HG03175 (cell line): ENCODE measurements at regions not wholly inside any gene's neighbourhood (a gene's known extent, or its start where the extent isn't known, plus 50 kb on each side); places are given as distances from the start of the nearest gene placed in this dataset.
"Not testable (repeated sequence)": the region's sequence is repeated elsewhere in the genome, so short reads cannot be mapped to it uniquely, and the experiment has no call there.

Experiments used
- ATAC-seq: cut with Tn5 transposase; IDR thresholded peaks from one replicate; pipeline ENCODE4 v1.9.1; 2021; ENCODE audit warnings: mild to moderate bottlenecking, moderate library complexity; ENCODE audit not compliant: unreplicated experiment

GRCh38 chr15:81901319-81901718 lies 144.5 kb downstream of the MEX3B start:
- ATAC-seq, result no peak

GRCh38 chr15:81899730-81900129 lies 146.1 kb downstream of the MEX3B start:
- no peak for ATAC-seq

DNA sequence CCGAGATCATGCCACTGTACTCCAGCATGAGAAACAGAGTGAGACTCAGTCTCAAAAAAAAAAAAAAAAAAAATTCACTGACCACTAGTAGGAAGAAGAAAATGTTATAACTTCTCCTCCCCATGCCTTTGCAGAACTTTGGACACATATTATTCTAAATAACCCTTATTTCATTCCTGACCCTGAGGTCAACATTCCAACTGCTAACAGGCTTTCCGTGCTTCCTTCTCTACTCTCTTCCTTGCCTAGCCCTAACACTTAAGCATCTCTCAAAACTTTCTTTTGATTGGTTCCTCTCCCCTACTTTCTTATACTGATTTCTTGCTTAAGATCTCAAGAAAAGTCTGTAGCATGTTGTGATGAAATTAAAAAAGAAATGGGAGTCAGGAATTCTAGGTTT lies 146.8 kb downstream of the MEX3B start:
- ATAC-seq, result no peak

GRCh38 chr15:81897057-81897677 lies 148.7 kb downstream of the MEX3B start:
- no peak for ATAC-seq

- ATAC-seq, result no peak
These were observed 149.5 kb downstream of the MEX3B start for GRCh38 chr15:81896356-81896755.

DNA sequence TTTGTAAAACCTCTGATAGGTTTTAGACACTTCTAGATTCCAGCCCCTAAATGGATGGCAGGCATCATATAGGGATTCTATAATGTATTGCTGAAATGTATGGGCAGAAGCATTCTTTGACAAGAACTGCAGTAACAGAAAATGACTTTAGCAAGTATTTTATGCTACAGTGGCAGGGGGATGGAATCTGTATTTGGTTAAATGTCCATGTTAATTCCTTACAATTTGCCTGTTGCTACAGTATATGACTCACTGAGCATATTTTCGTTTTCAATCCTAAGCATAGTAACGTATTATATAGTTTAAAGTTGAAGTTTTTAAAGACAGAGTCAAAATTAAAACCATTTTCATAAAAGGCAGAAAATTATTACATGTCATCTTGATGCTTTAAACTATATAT lies 150.1 kb downstream of the MEX3B start:
- ATAC-seq, result no peak

GRCh38 chr15:81894061-81894460 lies 151.8 kb downstream of the MEX3B start:
- ATAC-seq, result no peak

GRCh38 chr15:81893182-81893835 lies 152.5 kb downstream of the MEX3B start:
- ATAC-seq, result no peak

- no peak for ATAC-seq
These were observed 155.3 kb downstream of the MEX3B start for GRCh38 chr15:81890496-81890895.

- ATAC-seq, result no peak
These were observed 156.3 kb downstream of the MEX3B start for GRCh38 chr15:81889485-81889881.

GRCh38 chr15:81888748-81889484 lies 156.9 kb downstream of the MEX3B start:
- no peak for ATAC-seq

DNA sequence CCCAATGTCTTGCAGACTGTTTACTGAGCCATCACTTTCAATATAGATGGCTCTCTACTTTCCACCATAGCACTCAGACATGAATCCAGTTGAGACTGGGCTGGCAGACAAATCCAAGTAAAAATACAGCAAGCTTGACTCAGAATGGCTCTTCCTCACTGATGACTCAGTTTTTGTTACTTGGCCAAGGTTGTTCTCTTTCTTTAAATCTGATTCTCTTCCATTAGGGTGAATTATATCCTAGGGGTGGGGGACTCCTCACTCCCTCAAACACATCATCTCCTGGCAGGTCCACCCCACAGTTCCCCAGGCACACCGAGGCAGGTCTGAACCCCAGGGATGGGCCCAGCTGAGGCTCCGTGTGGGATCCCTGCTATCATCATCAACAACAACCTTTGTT lies 157.9 kb downstream of the MEX3B start:
- no peak for ATAC-seq

DNA sequence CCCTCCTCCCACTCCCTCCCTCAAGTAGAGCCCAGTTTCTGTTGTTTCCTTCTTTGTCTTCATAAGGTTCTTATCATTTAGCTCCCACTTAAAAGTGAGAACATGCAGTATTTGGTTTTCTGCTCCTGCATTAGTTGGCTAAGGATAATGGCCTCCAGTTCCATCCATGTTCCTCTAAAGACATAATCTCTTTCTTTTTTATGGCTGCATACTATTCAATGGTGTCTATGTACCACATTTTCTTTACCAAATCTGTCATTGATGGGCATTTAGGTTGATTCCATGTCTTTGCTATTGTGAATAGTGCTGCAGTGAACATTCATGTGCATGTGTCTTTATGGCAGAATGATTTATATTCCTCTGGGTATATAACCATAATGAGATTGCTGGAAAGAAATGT lies 158.6 kb downstream of the MEX3B start:
- ATAC-seq, result not testable (repeated sequence)

DNA sequence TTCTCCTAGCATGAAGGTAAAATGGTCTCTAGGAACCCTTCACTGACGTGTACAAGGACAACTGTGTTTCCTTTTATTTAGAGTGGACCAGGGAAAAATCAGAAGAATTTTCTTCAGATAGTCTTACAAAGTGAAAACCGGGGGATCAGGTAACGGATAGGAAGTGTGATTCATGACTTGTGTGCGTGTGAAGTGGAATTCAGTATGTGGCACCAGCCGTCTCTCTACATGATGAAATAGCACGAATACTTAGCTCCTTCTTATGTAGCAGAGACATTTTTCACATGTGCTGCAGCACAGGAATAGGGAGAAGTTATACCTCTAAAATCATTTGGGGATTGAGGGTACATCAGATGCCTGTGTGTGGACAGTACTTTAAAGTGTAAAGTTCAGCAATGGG lies 159.2 kb downstream of the MEX3B start:
- no peak for ATAC-seq

DNA sequence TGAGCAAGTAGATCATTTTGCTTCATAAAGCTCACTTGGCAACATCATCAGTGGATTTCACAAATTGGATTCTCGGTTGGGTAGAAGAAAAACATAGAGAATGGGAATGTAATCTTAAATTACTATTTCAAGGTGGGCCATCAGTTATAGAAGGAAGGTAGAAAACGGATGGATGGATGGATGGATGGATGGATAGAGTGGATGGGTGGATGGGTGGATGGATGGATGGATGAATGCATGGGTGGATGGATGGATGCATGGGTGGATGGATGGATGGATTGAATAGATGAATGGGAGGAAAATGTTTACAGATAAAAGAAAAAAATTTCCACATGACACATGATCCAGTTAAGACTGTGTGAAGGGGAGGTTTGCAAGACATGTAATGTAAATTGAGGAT lies 159.7 kb downstream of the MEX3B start:
- ATAC-seq, result no peak

DNA sequence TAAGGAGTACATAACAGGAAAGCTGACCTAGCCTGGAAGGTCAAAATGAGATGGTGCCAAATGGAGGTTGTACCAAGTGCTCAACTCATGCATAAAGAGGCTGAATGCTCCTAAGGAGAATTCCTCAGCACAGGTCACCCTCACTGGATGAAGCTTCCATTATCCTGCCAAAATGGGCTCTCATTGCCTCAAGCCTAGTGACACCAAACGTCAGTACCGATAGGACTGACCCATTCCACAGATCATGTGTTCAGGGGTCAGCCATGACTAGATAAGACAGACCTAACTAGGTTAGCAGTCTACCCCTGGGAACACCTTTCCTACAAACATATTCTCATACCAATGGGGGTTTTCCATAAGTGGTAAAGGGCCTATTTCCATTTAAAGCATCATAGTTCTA lies 160.7 kb downstream of the MEX3B start:
- no peak for ATAC-seq

- no peak for ATAC-seq
These were observed 163.3 kb downstream of the MEX3B start for GRCh38 chr15:81882504-81882903.

- ATAC-seq, result no peak
These were observed 165.0 kb downstream of the MEX3B start for GRCh38 chr15:81880833-81881232.

DNA sequence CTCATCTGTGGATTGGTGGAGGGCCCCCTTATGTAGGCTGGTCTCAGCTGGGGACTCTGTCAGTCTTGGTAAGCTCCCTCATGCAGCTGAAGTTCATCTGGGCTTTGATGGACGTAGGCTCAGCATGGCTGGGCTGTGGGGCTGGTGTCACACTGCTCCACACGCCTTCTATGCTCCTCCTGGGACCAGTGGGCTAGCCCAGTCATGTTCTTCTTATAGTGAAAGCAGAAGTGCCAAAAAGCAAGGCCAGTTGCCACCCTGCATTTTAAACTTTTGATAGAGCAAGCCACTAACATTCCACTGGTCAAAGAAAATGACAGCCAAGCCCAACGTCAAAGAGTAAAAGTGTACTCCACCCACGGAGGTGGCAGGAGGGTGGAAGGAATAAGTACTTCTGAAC lies 165.5 kb downstream of the MEX3B start:
- ATAC-seq, result peak; percentile 66

- ATAC-seq, result not testable (repeated sequence)
These were observed 170.1 kb downstream of the MEX3B start for GRCh38 chr15:81875717-81876116.

DNA sequence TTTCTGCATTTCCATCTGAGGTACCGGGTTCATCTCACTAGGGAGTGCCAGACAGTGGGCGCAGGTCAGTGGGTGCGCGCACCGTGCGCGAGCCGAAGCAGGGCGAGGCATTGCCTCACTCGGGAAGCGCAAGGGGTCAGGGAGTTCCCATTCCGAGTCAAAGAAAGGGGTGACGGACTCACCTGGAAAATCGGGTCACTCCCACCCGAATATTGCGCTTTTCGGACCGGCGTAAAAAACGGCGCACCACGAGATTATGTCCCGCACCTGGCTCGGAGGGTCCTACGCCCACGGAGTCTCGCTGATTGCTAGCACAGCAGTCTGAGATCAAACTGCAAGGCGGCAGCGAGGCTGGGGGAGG lies 175.1 kb downstream of the MEX3B start:
- not testable (repeated sequence) for ATAC-seq

DNA sequence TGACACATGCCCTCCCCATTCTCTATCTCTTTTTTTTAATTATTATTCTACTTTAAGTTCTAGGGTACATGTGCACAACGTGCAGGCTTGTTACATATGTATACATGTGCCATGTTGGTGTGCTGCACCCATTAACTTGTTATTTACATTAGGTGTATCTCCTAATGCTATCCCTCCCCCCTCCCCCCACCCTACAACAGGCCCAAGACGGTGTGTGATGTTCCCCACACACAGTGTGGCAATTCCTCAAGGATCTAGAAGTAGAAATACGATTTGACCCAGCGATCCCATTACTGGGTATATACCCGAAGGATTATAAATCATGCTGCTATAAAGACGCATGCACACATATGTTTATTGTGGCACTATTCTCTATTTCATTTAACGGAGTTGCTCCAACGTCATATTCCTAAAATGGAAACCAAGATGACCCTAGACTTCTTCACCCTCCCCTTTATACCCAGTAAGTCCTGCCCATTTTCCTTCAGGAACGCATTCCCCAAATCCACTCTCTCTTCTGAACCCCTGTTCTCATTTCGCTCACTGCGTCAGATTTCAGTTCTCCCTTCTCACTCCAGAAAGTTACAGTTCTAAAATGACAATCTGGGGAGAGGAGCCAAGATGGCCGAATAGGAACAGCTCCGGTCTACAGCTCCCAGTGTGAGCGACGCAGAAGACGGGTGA lies 175.6 kb downstream of the MEX3B start:
- not testable (repeated sequence) for ATAC-seq
